ENCODE measurements at regions not wholly inside any gene's neighbourhood (a gene's known extent, or its start where the extent isn't known, plus 50 kb on each side); places are given as distances from the start of the nearest gene placed in this dataset.

DNA sequence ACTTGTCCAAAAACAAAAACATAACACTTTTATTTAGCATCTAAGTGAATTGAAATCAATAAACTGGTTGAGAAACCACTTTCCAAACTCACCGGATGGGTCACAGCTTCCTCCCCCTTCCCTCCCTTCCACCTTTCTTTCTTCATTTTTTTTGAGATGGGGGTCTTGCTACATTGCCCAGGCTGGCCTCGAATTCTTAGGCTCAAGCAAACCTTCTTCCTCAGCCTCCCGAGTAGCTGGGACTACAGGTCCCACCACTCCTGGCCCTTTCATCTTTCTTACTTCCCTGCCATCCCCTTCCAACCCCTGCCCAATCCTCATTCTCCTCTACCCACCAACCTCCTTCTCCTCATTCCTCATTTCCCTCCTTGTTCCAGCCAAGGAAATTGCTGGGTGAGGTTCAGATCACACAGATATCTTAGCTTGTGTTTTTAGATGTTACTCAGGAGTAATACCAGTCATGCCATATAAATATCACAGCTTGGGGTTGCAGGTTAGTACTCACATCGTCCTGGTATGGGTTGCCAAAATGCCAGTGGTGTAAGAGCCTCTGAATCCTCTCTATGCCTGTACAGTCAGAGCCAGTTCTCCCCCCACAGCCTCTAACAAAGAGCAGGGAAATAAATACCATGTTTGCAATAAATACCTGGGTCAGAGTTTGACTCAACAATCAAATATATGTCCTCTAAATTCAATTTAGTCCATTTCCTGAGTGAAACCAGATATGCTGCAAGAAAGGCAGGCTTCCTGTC lies 132.7 kb upstream of the NDUFV2 start:
- DNase-seq (ENCODE audit: low spot score), result no peak

DNA sequence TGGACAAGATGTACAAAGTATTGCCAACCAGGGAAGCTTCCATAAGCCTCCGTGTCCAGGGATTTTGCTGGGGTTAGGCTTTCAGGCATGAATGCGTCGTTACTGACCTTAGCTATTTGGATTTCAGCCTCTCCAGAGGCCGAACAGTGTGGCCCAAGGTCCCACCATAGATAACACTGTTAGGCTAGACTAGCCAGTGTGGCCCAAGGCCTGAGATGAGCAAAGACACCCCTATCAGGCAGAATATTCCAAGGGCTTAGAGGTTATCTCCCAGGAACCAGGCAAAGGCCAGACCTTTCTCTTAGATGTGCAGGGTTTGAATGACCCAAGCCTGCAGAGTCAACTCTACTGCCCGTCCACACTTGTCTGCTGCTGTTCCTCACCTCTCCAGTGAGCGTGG lies 131.7 kb upstream of the NDUFV2 start:
- no peak for DNase-seq (ENCODE audit: low spot score)

DNA sequence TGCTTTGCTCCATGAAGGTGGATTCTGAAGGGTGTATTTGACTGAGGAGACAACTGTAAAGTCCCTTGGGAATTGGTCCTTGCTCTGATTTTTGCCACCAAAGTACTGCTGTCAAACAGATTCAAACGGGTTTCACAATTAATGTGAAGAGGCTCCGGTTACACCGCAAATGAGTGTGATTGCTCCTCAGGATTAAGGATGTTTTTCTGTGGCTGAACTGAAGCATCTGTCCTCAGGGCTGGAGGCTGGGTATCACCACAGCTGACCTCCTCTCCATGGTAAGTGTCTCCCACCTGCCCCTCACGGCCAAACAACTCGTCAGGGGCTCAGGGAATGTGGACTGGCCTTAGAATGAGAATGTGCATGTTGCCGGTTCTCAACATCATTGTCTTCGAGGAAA lies 130.4 kb upstream of the NDUFV2 start:
- no peak for DNase-seq (ENCODE audit: low spot score)

DNA sequence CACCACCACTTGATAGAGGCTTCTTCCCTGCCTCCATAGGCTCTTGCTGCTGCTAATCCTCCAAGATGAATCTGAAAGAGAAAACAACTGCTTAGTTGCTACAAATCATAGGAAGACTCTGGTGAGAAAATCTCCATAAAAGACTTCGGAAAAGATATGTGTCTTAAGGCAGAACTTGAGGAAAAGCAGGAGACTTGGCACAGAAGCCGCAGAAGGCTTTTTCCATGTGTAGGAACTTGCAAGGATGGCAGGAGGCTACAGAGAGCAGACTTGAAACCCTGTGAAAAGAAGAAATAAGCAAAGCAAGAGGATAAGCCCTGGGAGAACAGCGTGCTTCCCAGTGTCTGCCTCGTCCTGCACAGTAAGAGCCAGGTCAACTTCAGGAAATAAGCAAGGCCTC lies 128.2 kb upstream of the NDUFV2 start:
- no peak for DNase-seq (ENCODE audit: low spot score)

DNA sequence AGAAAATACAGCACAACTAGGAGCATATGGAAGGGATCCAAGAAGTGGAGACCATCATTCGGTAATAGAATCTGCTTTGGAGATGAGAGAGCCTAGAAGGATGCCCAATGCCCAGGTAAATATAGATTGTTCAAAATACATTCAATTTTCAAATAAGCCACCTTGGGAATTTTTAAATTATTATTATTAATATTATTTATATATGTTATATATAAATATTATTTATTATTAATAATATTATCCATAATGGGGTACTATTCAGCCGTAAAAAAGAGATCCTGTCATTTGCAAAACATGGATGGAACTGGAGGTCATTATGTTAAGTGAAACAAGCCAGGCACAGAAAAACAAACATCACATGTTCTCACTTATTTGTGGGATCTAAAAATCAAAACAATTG lies 127.8 kb upstream of the NDUFV2 start:
- DNase-seq (ENCODE audit: low spot score), result no peak

DNA sequence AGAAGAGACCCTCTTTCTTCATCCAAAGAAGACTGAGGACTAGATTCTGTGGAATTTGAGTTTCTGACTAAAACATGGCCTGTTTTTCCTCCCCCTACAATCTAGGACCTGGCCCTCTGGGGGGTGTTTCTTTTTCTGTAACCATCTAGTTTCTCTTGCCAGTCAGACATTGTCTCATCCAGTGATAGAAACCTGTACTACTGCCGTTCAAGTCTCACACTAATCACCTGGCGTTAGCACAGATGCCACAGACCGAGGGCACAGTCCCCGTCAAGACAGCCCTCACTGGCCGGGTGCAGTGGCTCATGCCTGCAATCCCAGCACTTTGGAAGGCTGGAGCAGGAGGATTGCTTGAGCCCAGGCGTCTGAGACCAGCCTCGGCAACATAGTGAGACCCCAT lies 126.9 kb upstream of the NDUFV2 start:
- DNase-seq (ENCODE audit: low spot score), result no peak

DNA sequence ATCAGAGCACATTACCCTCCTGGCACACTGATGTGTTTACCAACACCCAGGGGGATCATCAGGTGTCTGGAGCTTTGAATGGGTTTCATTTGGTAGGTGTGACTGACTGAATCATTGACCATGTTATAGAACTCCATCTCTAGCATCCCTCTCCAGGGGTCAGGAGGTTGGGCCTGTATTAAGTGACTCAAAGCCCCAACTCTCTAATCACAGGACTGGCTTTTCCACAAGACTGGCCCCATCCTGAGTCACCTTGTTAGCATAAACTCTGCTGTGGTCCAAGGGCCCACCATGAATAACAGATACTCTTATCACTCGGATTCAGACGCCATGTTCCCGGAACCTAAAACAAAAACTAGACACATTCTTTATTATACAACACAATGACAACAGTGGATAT lies 125.9 kb upstream of the NDUFV2 start:
- DNase-seq (ENCODE audit: low spot score), result no peak

DNA sequence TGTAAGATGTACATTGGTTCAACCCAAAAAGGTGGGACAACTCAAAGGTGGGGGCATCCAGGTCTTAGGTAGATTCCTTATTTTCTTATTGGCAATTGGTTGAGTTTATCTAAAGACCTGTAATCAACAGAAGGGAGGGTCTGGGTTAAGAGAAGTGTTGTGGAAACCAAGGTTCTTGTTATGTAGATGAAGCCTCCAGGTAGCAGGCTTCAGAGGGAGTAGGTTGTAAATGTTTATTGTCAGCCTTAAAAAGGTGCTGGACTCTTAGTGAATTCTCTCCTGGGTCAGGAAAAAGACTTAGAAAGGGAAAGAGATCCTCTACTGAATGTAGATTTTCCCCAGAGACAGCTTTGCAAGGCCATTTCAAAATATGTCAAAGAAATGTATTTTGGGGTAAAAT lies 125.3 kb upstream of the NDUFV2 start:
- DNase-seq (ENCODE audit: low spot score), result no peak

DNA sequence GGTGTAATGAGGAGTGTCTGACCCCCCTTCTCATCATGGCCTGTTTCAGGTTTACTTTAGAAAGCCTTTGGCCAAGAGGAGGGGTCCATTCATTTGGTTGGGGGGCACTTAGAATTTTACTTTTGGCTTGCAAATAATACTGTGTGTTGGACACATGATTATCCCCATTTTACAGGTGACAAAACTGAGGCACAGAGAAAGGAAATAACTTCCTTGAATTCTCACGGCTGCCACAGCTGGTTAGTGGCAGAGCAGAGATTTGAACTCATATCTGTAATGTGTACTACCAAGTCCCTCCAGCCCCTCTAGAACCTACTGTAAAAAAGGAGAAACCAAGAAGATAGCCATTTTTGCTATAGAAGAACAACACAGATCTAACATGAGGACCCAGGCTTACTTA lies 124.8 kb upstream of the NDUFV2 start:
- no peak for DNase-seq (ENCODE audit: low spot score)

DNA sequence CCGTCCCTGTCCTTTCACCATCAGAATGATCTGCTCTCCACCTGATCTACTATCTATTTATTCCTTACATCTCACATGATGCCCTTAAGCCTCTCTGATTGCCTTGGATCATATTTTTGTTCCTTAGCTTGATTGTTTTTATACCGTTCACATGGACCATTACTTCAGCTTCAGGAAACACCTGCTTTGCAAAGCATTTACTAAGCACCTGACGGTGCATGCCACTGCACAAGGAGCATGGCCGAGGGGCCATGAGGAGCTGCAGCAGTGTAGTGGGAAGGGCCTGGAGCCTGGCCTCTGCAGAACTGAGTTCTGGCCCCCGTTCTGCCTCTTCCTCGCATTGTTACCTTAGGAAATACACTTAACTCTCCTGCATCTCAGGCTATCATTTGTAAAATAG lies 124.1 kb upstream of the NDUFV2 start:
- no peak for DNase-seq (ENCODE audit: low spot score)

DNA sequence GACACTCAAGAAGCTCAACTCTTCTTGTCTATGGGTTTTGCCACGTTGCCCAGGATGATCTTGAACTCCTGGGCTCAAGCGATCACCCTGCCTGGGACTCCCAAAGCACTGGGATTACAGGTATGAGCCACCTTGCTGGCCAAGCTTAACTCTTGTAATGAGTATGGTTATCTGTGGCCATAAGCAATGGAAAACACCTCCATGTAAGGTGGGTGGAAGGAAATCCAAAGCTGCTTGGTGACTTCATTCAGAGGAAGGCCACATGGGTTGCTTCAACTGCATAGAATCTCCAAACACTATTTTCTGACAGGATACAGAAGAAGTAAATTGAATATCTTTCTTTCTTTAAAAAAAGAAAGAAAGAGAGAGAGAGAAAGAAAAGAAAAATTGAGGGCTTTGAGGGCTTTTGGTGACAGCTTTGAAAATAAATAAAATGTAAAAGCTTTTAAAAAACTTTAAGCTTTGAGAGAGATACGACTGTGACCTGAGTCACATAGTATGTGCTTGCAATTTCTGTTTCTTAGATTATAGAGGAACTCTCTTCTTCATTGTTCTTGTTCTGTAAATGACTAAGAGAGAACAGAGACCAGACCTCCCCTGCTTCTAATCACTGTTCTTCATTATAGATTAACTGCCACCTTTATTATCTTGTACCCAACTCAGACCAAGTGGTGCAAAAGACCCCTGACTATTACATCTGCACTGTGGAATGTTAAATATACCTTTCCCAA lies 123.1 kb upstream of the NDUFV2 start:
- DNase-seq (ENCODE audit: low spot score), result no peak

DNA sequence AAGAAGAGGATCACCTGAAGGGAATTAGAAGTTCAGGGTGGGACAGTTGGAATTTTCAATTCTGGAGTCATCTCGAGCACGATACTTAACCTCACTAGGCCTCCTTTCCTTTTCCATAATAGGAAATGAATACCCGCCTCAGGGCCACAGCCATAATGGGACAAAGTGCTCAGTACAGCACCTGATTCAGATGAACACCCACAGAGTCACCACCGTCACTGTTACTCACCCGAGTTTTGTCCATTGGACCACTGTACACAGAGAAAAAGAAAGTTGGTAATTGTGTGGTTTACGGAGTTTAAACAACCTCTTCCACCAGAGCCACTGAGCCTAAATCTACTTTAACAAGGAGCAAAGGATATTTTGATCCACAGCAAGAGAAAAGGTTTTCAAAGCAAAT lies 122.0 kb upstream of the NDUFV2 start:
- DNase-seq (ENCODE audit: low spot score), result no peak

DNA sequence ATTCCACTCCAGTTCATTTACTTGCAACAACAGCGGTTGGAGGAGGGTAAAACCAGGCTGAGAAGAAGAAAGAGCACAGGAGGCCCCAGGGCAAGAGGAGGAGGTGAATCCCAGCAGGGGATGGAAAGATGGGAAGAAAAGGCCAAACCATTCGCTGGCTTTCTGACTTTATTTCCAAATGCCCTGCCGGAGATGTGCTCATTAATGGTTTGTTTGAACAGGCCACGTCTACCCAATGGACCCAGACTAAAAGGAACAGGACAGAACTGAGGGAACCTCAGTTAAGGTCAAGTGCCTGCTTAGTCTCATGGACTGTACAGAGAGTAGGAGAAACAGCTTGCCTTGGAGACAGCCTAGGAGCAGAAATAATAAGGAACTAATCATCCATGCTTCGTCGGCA lies 121.6 kb upstream of the NDUFV2 start:
- no peak for DNase-seq (ENCODE audit: low spot score)

DNA sequence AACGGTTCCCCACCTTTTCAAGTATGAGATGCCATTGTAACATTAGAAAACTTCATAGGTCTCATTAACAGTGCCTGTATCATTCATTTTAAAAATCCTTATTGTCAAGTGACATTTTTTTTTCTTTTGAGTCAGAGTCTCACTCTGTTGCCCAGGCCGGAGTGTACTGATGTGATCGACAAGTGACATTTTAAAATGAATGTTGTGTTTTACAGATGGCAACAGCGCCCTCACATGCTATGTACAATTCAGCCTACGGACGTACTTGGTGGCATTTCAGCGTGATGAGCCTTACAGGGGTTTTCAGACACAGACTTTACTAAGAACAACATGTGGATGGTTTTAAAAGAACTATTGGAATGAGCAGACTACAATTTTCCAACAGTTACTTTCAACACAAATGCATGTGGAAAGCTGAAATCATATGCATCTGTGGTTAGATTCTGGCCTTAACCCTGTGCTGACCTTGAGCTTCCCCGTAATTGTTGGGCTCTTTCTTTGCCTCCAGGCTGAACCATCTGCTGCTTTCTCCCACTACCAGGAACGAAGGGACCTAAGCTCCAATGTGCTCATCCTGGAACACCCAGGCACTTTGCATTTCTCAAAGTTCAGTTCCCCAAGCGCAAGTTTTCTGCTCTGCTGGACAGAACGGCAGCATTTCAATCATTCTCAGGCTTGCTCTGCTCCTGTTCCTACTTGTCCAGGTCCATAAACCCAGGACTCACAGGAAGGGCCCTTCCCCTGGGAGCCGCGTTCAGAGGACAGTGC lies 119.9 kb upstream of the NDUFV2 start:
- DNase-seq (ENCODE audit: low spot score), result no peak

DNA sequence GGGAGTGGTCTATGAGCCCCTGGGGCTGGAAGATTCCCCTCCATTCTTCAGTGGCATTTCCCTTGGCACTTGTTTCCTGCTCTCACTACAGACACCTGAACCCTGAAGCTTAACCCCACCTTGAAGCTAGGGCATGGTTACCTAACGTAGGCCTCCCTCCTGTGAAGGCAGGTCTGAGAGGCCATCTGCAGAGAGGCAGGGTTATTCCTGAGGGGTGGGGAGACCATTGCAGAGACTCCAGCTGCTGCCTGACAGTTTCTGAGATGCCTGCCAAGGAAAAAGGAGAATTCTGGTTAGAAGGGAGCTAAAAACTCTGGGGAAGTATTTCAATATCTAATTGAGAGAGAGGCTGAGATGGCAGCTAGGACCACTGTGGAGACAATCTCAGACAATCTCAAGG lies 119.3 kb upstream of the NDUFV2 start:
- DNase-seq (ENCODE audit: low spot score), result no peak

DNA sequence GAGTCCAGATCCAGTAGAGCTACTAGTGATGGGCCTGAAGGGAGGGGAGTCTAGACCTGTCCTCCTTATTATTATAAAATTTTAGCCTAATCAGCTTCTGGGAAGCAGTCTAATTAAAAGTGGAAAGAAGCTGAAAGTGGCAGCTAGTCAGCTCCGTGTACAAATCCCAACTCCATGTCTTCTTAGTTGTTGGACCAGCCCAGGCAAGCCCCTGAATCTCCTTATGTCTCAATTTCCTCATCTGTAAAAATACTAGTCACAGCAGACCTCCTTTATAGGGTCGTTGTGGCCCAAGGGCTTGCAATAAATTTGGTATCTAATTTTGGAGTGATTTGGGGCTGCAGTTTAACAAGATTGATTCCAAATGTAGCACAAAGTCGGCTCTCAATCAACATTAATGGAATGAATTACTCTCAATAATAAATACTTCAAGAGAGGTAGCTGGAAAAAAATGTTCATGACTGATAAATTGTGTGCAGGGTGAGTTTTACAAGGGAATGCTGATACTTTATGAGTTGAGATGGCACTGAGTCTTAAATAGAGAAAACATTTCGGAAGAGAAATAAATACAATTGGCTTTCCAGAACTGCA lies 118.3 kb upstream of the NDUFV2 start:
- DNase-seq (ENCODE audit: low spot score), result no peak

DNA sequence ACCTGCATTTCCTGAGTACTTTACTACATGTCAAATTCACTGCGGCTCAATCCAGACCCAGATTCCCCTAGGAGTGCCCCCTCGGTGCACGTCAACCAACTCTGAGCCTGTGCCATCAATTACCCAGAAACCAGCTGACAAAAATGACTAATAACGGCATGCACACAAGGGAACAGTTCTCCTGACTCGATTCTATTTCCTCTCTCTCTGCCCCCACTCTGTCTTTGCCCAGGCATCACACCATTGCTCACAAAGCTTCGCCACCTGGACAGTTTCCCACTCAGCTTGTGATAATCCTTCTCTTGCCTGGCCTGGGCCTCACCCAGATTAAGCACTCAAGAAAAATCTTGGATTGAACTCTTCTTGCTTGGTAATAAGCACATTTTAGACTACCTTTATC lies 115.3 kb upstream of the NDUFV2 start:
- DNase-seq (ENCODE audit: low spot score), result no peak

DNA sequence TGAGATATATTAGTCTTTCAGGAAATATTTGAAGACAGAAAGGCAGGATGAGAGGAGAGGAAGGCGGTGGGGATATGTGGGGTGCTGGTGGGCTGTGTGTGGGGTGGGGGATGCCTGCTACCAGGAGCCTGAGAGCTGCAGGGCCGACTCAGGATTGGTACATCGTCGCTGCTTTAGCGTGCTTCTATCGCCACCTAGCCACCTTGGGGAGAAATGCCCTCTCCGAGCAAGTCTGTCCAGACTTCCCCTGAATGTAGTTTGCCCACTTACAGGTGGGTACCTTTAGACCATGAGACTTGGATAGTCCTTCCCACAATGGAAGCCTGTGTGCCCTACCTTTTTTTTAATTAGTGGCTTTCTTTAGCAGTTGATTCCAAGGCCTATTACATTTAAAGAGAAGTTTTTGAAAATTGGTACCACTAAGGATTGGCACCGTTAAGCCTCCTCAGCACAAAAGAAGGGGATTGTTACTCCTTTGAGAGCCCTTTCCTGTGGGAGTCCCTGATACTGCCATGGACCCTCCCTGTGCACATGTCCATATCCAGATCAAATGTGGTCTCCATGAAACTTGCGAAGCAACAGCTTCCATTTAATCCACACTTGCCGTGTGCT lies 114.1 kb upstream of the NDUFV2 start:
- DNase-seq (ENCODE audit: low spot score), result peak; percentile 76

DNA sequence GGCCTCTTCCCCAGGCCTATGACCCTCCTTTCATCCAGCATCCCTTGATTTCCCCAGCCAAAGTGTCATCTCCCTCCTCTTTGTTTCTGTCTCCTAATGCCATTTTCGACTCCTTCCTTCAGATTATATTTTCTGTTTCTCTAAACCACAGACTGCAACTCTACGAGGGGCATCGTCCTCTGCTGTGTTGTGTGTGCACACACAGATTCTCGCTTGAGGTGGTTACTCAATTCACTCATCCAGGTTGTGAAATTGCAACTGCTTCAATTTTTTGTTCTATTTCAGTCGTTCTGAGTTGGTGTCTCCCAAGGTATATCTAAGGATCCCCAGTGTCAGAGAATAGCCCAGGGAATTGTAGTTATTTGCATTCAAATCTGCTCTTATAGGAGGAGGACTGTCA lies 113.5 kb upstream of the NDUFV2 start:
- DNase-seq (ENCODE audit: low spot score), result no peak

DNA sequence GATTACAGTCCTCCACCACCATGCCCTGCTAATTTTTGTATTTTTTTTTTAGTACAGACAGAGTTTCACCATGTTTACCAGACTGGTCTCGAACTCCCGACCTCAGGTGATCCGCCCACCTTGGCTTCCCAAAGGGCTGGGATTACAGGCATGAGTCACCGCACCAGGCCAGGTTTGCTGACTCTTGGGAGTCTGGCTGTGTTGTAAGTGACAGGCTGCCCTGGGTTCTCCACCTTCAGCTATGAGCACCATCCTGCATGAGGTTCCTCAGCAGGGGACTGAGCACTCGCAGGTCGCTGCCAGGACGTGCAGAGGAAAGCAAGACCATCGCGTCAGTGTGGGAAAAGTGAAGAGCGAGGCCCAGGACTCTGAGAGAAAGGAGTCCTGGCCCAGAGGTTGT lies 112.6 kb upstream of the NDUFV2 start:
- no peak for DNase-seq (ENCODE audit: low spot score)

DNA sequence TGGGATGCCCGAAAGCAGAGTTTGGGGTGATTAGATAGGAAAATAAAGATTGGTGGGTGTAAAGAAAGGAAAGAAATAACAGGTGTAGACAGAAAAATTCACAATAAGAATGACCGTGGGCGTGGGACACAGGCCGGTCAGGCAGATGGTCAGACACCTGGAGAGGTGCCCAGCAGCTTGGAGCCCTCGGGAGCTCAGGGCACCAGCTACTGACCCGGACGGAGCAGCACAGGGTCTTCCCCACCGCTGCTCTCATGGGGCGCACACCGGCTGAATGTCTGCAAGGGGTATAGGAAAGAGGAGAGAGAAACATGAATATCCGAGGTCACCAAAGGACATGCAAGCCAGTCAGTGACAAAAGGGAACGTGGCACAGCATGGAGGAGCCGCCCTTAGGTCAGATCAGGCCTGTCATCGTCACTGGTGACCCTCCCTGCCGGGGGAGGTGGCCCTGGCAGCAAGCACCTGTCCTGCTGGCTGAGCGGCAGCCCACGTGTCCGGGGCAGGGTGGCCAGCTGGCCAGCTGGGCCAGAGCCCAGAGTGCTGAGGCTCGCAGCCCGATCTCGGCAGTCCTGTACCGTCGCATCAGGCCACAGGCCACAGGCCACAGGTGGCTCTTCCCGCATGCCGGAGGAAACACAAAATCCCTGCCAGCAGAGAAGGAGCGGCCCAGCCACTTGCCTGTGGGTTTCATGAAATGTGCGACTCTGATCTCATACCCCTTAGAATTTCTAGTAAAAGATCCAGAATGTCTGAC lies 112.0 kb upstream of the NDUFV2 start:
- DNase-seq (ENCODE audit: low spot score), result no peak

DNA sequence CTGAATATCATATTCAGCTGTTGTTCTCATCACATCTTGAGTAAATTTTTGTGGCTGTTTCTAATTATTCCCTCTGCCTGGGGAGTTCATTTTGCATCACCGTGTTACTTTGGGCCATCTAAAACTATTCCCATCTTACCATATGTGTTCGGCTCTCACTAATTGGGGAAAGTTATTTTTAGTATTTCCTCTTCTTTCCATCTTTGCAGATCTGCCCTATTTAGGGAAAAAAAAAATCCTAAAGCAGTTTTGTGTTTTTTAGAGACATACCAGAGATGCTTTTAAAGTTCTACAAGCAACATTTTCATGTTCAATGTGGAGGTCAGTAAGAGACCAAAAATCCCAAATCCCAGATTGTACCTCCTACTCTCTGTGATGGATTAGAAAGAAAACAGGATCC lies 111.3 kb upstream of the NDUFV2 start:
- no peak for DNase-seq (ENCODE audit: low spot score)

Data from ecto neural progenitor cell (in vitro differentiated cells).